Neural cell (in vitro differentiated cells): ENCODE measurements at regions not wholly inside any gene's neighbourhood (a gene's known extent, or its start where the extent isn't known, plus 50 kb on each side); places are given as distances from the start of the nearest gene placed in this dataset.

Experiments
- H2AFZ ChIP-seq: fragments of 200-600, 300-800 bp; sonication (generic), shearing (Covaris generic); 2 replicates; pipeline ENCODE4 v1.6.0; 2014; ENCODE audit warnings: low read depth, mild to moderate bottlenecking, antibody characterized with exemption, low read length, moderate library complexity
- H3F3A ChIP-seq: fragments of 200-600 bp; shearing (Covaris generic); 2 replicates; pipeline ENCODE4 v1.6.1; 2016; ENCODE audit warnings: mild to moderate bottlenecking, moderate library complexity, mixed read lengths, antibody characterized with exemption, low read length; ENCODE audit not compliant: insufficient read depth, poor library complexity, severe bottlenecking
- H3K27ac ChIP-seq: fragments of 200-600, 300-800 bp; sonication (generic), shearing (Covaris generic); 2 replicates; pipeline ENCODE4 v1.5.1; 2014; ENCODE audit warnings: mild to moderate bottlenecking, low read length, moderate library complexity
- H3K27me3 ChIP-seq: fragments of 300-800, 200-600 bp; sonication (generic), shearing (Covaris generic); 2 replicates; pipeline ENCODE4 v1.6.0; 2014; ENCODE audit warnings: mild to moderate bottlenecking, low read depth, low read length, moderate library complexity; ENCODE audit not compliant: insufficient read depth
- H3K36me3 ChIP-seq: fragments of 300-800, 200-600 bp; sonication (generic), shearing (Covaris generic); 2 replicates; pipeline ENCODE4 v1.5.1; 2014; ENCODE audit warnings: mild to moderate bottlenecking, antibody characterized with exemption, low read length, moderate library complexity; ENCODE audit not compliant: insufficient read depth
- H3K4me2 ChIP-seq: fragments of 300-800, 200-600 bp; sonication (generic), shearing (Covaris generic); 2 replicates; pipeline ENCODE4 v1.6.0; 2014; ENCODE audit warnings: mild to moderate bottlenecking, low read length
- H3K4me3 ChIP-seq: fragments of 300-800, 200-600 bp; sonication (generic), shearing (Covaris generic); 2 replicates; pipeline ENCODE4 v1.5.1; 2014; ENCODE audit warnings: mild to moderate bottlenecking, low read length, moderate library complexity
- H3K79me2 ChIP-seq: fragments of 200-600 bp; shearing (Covaris generic); replicated peaks from 2 replicates; pipeline ENCODE4 v1.6.0; 2014; ENCODE audit warnings: mild to moderate bottlenecking, low read length, moderate library complexity; ENCODE audit not compliant: insufficient read depth
- H3K9ac ChIP-seq: fragments of 300-800, 200-600 bp; sonication (generic), shearing (Covaris generic); 2 replicates; pipeline ENCODE4 v1.6.1; 2016; ENCODE audit warnings: mild to moderate bottlenecking, low read length, mixed read lengths
- H3K9me2 ChIP-seq: fragments of 200-600 bp; shearing (Covaris generic); 2 replicates; pipeline ENCODE4 v1.6.1; 2016; ENCODE audit warnings: mild to moderate bottlenecking, low read length, mixed read lengths; ENCODE audit not compliant: insufficient read depth
- H3K9me3 ChIP-seq: fragments of 200-600, 300-800 bp; sonication (generic), shearing (Covaris generic); 2 replicates; pipeline ENCODE4 v1.6.1; 2016; ENCODE audit warnings: mild to moderate bottlenecking, mixed run types, low read length, moderate library complexity, mixed read lengths
- H4K20me1 ChIP-seq: fragments of 200-600 bp; shearing (Covaris generic); 2 replicates; pipeline ENCODE4 v1.6.1; 2016; ENCODE audit warnings: mild to moderate bottlenecking, mixed run types; ENCODE audit not compliant: insufficient read depth
- CTCF ChIP-seq: fragments of 450-650 bp; IDR thresholded peaks from 2 replicates; pipeline ENCODE4 v1.5.1; 2014; ENCODE audit warnings: antibody characterized with exemption, mild to moderate bottlenecking, moderate library complexity; ENCODE audit not compliant: poor library complexity, severe bottlenecking
- EP300 ChIP-seq: fragments of 450-650 bp; conservative IDR thresholded peaks from 2 replicates; pipeline ENCODE4 v1.6.1; 2014; ENCODE audit warnings: antibody characterized with exemption, mild to moderate bottlenecking, moderate library complexity; ENCODE audit not compliant: poor library complexity, severe bottlenecking
- EZH2 ChIP-seq: fragments of 200-600, 300-800 bp; shearing (Covaris generic), sonication (generic); IDR thresholded peaks from 2 replicates; pipeline ENCODE4 v1.6.1; 2014; ENCODE audit warnings: antibody characterized with exemption, low read length, borderline replicate concordance, mild to moderate bottlenecking; ENCODE audit not compliant: insufficient read depth, poor library complexity, severe bottlenecking
- MXI1 ChIP-seq: fragments of 450-650 bp; conservative IDR thresholded peaks from 2 replicates; pipeline ENCODE4 v1.6.1; 2014; ENCODE audit warnings: antibody characterized with exemption, mild to moderate bottlenecking; ENCODE audit not compliant: poor library complexity, severe bottlenecking
- POLR2AphosphoS5 ChIP-seq: IDR thresholded peaks from 2 replicates; pipeline ENCODE4 v1.6.1; 2012
- RAD21 ChIP-seq: fragments of 450-650 bp; conservative IDR thresholded peaks from 2 replicates; pipeline ENCODE4 v1.6.1; 2014; ENCODE audit warnings: antibody characterized with exemption, mild to moderate bottlenecking, moderate library complexity
- REST ChIP-seq: IDR thresholded peaks from 2 replicates; pipeline ENCODE4 v1.6.1; 2012; ENCODE audit warnings: borderline replicate concordance
- SMC3 ChIP-seq: fragments of 450-650 bp; conservative IDR thresholded peaks from 2 replicates; pipeline ENCODE4 v1.6.1; 2014; ENCODE audit warnings: antibody characterized with exemption, mild to moderate bottlenecking, moderate library complexity; ENCODE audit not compliant: poor library complexity
- TAF1 ChIP-seq: IDR thresholded peaks from 2 replicates; pipeline ENCODE4 v1.6.1; 2012; ENCODE audit warnings: low read depth

DNA sequence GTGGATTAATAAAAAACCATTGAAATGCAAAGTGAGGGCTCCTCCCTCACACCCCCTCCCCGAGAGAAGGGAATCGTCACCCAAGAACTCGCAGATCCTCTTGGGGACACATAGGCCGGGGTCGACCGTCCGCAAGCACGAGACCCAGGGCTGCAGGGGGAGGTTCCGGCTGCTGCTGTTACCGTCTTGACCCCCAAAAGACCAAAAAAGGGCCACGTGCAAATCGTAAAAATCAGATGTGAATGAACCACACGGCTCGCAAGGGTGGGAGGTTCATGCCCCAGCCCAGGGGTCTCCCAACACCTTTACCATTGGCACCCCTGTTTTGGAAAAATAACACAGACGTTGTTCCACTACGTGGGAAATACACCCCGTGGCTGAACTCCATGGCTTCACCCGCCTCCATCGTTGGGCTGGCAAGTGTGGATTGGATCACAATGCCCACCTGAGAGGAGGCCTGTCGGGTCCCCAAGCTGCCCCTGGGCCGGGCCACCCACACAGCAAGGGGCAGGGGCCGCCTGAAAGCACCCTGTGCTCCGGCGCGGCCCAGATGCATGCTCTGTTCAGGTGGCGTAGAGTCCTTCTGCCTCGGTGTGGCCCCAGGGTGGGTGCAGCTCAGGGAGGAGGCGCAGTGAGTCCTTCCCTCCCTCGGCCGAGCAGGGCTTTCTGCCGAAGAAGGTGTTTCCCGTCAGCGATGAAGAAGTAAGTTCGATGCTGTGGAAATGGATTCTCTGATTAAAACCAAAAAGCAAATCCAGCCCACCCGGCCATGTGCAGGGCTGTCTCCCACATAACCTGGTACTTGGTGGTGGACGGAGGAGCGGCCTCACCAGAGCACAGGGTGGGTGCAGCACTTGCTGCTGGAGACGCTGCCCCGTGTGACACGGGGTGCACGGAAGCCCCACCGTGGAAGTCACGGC lies 85.0 kb downstream of the YTHDF1 start:
- no peaks in the 10 kb centered on the region for H3K9me2 ChIP-seq
- H3K9ac ChIP-seq, result peak overlapping the region; percentile 11
- H3K36me3 ChIP-seq, result no peaks in the 10 kb centered on the region
- H3K27ac ChIP-seq, result peak overlapping the region; percentile 17
- H3K79me2 ChIP-seq, result no peaks in the 10 kb centered on the region
- no peaks in the 10 kb centered on the region for H4K20me1 ChIP-seq
- no peaks in the 10 kb centered on the region for H3F3A ChIP-seq
- no peaks in the 10 kb centered on the region for H3K27me3 ChIP-seq
- no peak overlapping the region for H3K4me2 ChIP-seq
- TF ChIP-seq CTCF (no peak), POLR2AphosphoS5 (no peak), REST (no peak), MXI1 (no peak), SMC3 (no peak), EZH2 (no peak), TAF1 (no peak), RAD21 (no peak), EP300 (no peak)
- no peak overlapping the region for H3K4me3 ChIP-seq
- H3K9me3 ChIP-seq, result no peaks in the 10 kb centered on the region
- H2AFZ ChIP-seq, result no peak overlapping the region

DNA sequence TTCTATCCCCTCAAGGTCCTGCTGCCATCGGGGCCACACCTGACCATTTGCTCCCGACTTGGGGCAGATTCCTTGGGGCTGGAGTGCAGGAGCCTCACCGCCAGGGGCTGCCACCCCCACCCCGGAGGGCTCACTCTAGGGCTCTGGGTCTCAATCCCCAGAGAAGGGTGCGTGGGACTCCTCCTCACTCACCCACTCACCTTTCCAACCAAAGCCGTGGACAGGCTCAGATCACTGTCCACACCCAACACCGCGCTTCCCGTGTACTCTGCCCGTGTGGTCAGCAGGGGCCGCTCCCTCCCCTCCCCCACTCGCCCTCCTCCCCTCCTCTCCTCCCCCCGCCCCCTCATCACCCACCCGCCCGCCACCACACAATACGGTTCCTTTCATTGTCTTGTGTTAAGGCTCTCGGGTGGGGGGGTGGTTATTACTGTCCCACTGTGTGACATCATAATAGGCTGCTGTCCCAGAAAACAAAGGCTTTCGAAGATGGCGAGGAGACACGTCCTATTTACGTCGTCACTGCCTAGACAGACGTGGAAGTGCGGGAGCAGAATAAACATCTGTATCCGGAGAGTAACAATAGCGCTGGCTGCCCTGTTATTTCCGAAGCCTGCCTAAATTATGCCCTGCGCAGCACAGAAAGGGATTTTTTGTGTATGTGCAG lies 85.8 kb downstream of the YTHDF1 start:
- H4K20me1 ChIP-seq, result no peaks in the 10 kb centered on the region
- H2AFZ ChIP-seq, result no peak overlapping the region
- H3K4me2 ChIP-seq, result no peak overlapping the region
- no peaks in the 10 kb centered on the region for H3F3A ChIP-seq
- H3K27me3 ChIP-seq, result no peaks in the 10 kb centered on the region
- H3K36me3 ChIP-seq, result no peaks in the 10 kb centered on the region
- H3K9me3 ChIP-seq, result no peaks in the 10 kb centered on the region
- no peaks in the 10 kb centered on the region for H3K79me2 ChIP-seq
- H3K27ac ChIP-seq, result peak overlapping the region; percentile 17
- no peak overlapping the region for H3K9ac ChIP-seq
- H3K4me3 ChIP-seq, result no peak overlapping the region
- H3K9me2 ChIP-seq, result no peaks in the 10 kb centered on the region
- no peak for TF ChIP-seq TAF1
- peak; percentile 58 for TF ChIP-seq EP300
- peak; percentile 54 for TF ChIP-seq POLR2AphosphoS5
